GM19372 (cell line): ENCODE measurements at regions not wholly inside any gene's neighbourhood (a gene's known extent, or its start where the extent isn't known, plus 50 kb on each side); places are given as distances from the start of the nearest gene placed in this dataset.

Experiments
- ATAC-seq: cut with Tn5 transposase; IDR thresholded peaks from one replicate; pipeline ENCODE4 v1.9.1; 2021; ENCODE audit warnings: mild to moderate bottlenecking, low read depth, moderate library complexity; ENCODE audit not compliant: unreplicated experiment

- no peak for ATAC-seq
Measured at GRCh38 chr3:59595830-59596229, 546.0 kb upstream of the CFAP20DC start.

DNA sequence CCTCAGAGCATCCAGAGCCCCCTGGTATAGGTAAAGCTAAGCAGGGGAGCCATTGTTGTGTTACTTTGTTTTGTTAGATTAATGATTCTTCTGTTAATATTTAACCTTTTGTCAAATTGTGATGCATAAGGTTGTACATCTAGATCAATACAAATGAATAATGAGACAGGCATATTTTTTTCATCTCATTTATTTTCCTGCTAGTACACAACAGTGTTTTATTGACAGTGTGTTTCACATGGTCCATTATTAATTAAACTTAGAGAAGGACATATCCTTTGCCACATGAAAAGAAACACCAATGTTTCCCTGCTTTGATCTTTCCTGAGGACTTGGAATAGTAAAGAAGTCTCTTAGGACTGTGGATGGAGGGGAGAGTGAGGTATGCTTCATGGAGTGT lies 543.6 kb upstream of the CFAP20DC start:
- ATAC-seq, result no peak

DNA sequence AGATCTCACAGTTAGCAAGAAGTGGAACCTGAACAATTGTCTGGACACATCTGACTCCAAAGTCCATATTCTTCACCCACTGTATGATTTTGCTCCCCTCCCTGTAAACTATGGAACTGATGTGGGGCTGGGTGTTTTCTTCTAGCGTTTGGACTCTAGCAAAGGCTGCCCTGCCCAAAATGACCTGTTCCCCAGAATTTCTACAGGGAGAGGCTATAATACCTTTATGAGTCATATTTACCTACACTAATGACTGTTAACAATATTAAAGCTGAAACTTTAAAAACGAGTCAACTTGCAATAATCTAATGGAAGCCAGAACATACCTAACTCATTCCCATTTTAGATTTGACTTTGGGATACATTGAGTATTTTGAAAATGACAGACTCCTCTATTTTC lies 531.2 kb upstream of the CFAP20DC start:
- no peak for ATAC-seq

DNA sequence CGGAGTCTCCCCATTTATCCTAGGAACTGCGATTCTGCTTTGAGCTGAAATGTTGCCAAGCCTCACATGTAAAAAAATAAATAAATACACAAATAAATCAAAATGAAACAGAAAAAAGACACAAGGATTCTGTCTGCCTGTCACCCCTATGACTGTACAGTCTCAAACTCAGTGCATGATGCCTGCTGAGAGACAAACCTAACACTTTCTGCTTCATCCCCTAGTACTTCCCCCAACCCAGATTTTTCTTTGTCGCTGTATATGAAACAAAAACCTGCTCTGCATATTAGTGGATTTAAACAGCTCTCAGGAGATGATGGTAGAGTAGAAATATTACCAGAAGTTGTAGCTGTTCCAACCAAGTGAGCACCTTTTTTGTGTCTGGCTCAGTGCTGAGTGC lies 530.7 kb upstream of the CFAP20DC start:
- ATAC-seq, result no peak

DNA sequence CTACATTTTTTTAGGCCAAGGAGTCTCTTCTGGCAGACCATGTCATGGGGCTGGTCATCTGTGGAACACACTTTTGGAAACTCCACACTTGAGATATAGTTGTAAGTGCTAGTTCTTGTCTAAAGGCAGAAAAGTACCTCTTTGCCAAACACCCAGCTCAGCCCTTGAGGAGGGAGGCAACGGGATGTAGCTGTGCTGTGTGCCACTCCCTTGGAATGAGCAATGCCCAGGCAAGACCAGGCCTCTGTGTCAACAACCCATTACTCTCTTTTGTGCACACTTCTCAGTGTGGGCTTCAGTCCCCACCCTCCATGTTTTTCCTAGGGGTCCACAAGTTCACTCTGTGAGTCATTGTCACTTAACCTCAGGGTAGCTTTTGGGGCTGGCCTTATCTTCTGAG lies 528.3 kb upstream of the CFAP20DC start:
- ATAC-seq, result no peak

DNA sequence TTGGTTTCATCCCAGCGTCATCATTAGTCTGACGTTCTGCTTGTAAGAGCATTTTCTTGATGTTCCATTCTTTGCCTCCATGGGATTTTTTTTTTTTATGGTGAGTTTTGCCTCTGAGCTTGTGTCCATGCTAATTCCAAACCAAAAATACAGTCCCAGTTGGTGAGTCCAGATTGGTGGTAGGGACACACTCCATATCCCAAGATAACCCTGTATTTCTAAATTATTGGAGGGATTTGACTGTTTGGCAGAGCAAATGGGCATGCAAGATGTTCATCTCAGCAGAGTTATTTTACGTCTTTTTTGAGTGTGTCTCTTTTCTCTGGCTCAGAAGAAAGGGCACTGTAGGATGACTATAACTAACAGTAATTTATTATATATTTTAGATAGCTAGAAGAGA lies 526.8 kb upstream of the CFAP20DC start:
- ATAC-seq, result no peak

- ATAC-seq, result peak; percentile 82
Measured at GRCh38 chr3:59575113-59576001, 525.5 kb upstream of the CFAP20DC start.

DNA sequence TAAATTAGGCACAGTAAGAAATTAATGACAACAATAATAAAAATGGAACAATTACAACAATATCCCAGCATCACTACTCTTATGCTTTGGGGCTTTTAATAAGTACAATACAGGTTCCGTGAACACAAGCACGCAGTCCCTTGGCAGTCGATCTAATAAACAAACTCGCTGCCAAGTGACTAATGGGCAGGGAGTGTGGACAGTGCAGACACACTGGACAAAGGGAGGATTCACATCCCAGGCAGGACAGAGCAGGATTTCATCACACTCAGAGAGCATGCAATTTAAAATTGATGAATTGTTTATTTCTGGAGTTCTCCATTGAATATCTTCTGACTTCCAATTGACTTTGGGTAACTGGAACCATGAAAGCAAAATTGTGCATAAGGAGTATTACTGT lies 524.1 kb upstream of the CFAP20DC start:
- ATAC-seq, result no peak

- ATAC-seq, result no peak
Measured at GRCh38 chr3:59572106-59572505, 522.3 kb upstream of the CFAP20DC start.

GRCh38 chr3:59570806-59571205 lies 521.0 kb upstream of the CFAP20DC start:
- no peak for ATAC-seq

- no peak for ATAC-seq
Measured at GRCh38 chr3:59567661-59568060, 517.8 kb upstream of the CFAP20DC start.

- ATAC-seq, result peak; percentile 97
Measured at GRCh38 chr3:59566481-59566975, 516.7 kb upstream of the CFAP20DC start.

GRCh38 chr3:59565125-59565524 lies 515.3 kb upstream of the CFAP20DC start:
- no peak for ATAC-seq

DNA sequence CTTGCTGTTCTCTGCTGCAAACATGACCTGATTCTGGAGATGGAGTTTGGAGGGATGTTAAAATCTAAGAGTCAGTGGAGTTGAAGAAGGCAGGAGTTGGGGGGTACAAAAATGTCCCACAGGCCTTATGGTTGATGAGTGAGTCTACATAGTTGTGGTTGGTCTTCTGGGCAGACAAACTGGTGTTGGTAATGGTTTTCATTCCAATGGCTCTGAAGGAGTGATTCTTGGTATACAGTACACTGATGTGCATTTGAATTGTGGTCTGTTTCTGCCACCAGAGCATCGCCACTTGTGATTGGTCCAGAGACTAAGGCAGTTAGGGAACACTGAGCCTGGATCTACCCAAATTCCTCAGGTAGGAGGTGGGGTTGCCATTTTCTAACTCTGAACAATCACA lies 514.1 kb upstream of the CFAP20DC start:
- ATAC-seq, result no peak

- ATAC-seq, result no peak
Measured at GRCh38 chr3:59563072-59563605, 513.3 kb upstream of the CFAP20DC start.

DNA sequence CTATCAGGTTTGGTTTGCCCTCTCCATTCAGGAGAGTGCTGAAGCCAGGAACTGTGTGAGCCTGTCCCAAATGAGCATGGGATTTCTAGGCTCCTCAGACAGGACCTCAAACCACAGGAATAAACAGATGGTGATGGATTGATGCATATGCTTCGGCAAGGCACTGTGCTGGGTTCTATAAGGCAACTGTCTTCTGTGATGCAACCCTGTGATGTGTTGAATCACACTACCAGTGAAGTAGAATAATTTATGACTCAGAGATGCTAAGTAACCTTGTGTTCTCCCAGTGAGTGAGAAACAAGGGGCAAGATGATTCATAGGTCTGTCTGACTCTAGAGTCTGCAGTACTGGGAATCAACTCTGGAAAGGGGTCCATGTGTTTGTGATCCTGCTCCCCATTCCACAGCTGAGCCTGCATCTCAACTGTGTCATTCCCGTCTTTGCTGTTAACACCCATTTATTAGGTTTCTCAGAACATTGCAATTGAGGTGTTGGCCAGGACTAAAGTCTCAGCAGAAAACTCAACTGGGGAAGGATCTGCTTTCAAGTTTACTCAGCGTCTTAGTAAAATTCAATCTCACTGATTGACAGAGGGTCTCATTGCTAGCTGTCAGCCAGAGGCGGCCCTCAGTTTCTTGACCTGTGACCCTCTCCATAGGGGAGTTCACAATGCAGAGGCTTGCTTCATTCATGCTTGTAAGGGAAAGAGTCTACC lies 510.1 kb upstream of the CFAP20DC start:
- ATAC-seq, result no peak

DNA sequence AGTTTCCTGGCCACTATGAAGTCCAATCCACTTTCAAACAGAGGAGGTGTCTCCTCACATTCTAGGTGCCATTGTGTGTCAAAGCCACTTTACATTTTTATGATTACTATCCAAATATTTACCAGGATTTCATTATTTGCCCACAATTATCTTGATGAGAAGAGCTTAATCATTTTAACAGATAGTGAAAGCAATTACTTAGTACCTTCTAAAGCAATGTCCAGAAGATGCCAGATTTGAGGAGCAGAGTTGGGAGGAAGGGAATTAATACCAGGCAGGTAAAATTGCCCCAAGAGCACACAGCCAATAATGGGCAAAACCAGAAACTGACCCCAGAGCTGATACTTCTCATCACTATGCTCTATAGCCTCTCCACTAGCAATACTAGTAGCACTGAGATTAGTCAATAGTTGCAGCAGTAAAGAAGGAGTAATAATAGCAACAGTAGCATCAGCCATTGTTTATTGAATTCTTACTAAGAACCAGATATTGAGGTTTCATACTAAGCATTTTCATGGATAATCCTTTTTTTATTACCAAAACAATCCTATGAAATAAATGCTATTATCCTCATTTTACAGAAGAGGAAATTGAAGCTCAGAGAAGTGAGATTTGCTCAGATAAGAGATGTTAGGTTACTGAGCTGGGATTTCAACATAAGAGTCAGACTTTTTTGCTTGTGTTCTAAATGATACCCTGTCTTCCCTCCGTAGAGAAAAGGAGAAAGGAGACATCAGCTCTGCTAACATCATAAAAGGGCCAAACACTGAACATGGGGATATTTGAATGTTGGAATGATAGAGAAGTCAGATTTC lies 509.3 kb upstream of the CFAP20DC start:
- no peak for ATAC-seq

GRCh38 chr3:59555593-59556315 lies 505.9 kb upstream of the CFAP20DC start:
- ATAC-seq, result no peak

DNA sequence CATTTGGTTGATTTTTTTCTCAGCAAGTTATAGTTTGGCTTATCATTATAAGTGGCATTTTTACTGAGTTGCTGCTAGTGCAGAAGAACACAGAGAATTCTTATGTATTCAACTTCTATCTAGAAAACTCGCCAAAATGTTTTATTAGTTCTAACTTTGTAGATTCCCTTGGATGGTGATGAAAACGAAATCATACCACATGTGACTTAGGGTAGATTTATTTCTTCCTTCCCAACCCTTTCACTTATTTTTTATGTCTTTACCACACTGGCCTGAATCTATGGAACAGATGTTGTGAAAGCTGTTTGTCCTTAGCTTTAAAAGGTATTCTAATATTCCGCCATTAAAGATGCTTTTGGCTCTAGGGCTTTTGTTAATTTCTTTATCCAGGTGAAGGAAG lies 503.3 kb upstream of the CFAP20DC start:
- no peak for ATAC-seq

DNA sequence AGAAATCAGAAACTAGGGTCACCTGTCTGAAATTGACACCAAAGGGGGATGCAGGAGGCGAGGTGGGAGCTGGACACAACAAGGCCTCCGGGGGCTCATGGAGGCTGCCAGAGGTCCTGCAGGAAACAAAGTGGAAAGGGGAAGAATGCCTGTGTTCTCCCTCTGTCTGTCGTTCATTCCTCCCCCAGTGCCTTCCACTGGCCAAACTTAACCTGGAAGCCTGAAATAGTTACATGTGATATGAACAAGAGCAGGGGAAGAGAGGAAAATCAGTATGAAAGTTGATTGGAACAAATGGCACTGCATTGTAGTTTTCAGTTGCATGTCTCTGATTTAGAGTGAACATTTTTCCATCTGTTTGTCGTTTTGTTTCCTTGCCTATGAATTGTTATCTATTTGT lies 502.0 kb upstream of the CFAP20DC start:
- ATAC-seq, result no peak
